OCI-LY1 (cell line): ENCODE measurements at regions not wholly inside any gene's neighbourhood (a gene's known extent, or its start where the extent isn't known, plus 50 kb on each side); places are given as distances from the start of the nearest gene placed in this dataset.

ENCODE experiments used
- H2AFZ ChIP-seq: fragments of 200-600 bp; sonication (generic), shearing (Covaris generic); 2 replicates; pipeline ENCODE4 v1.6.0; 2014; ENCODE audit warnings: antibody characterized with exemption, mild to moderate bottlenecking, low read length
- H3F3A ChIP-seq: fragments of 200-600 bp; sonication (generic), shearing (Covaris generic); 2 replicates; pipeline ENCODE4 v1.6.0; 2014; ENCODE audit warnings: mild to moderate bottlenecking, antibody characterized with exemption, low read length, moderate library complexity; ENCODE audit not compliant: insufficient read depth
- H3K27ac ChIP-seq: fragments of 200-600 bp; sonication (generic); 2 replicates; pipeline ENCODE4 v1.5.1; 2014; ENCODE audit warnings: low read length, mixed run types, mild to moderate bottlenecking, low read depth; ENCODE audit not compliant: poor library complexity, severe bottlenecking
- H3K27me3 ChIP-seq: fragments of 200-600 bp; sonication (generic); 2 replicates; pipeline ENCODE4 v1.6.0; 2014; ENCODE audit warnings: antibody characterized with exemption, mild to moderate bottlenecking, low read length, moderate library complexity; ENCODE audit not compliant: insufficient read depth
- H3K36me3 ChIP-seq: fragments of 200-600 bp; sonication (generic); 2 replicates; pipeline ENCODE4 v1.6.1; 2014; ENCODE audit warnings: mild to moderate bottlenecking, antibody characterized with exemption, low read length, moderate library complexity, mixed read lengths; ENCODE audit not compliant: insufficient read depth
- H3K4me1 ChIP-seq: fragments of 200-600 bp; sonication (generic); 2 replicates; pipeline ENCODE4 v1.5.1; 2014; ENCODE audit warnings: mild to moderate bottlenecking, low read length, moderate library complexity; ENCODE audit not compliant: insufficient read depth, severe bottlenecking
- H3K4me2 ChIP-seq: fragments of 200-600 bp; sonication (generic), shearing (Covaris generic); 2 replicates; pipeline ENCODE4 v1.6.1; 2014; ENCODE audit warnings: low read length
- H3K4me3 ChIP-seq: fragments of 200-600 bp; sonication (generic); 2 replicates; pipeline ENCODE4 v1.5.1; 2014; ENCODE audit warnings: low read length, low read depth, mild to moderate bottlenecking, mixed read lengths; ENCODE audit not compliant: poor library complexity, severe bottlenecking
- H3K79me2 ChIP-seq: fragments of 200-600 bp; shearing (Covaris generic); 2 replicates; pipeline ENCODE4 v1.6.1; 2016; ENCODE audit warnings: mixed run types, low read length, mixed read lengths; ENCODE audit not compliant: insufficient read depth
- H3K9ac ChIP-seq: fragments of 200-600 bp; sonication (generic), shearing (Covaris generic); 2 replicates; pipeline ENCODE4 v1.6.1; 2014; ENCODE audit warnings: mild to moderate bottlenecking, low read length, mixed read lengths
- H3K9me2 ChIP-seq: fragments of 200-600 bp; sonication (generic), shearing (Covaris generic); 2 replicates; pipeline ENCODE4 v1.6.1; 2014; ENCODE audit warnings: low read depth, mild to moderate bottlenecking, low read length, mixed read lengths
- H3K9me3 ChIP-seq: fragments of 200-600 bp; shearing (Covaris generic); 2 replicates; pipeline ENCODE4 v1.6.1; 2014; ENCODE audit warnings: low read length, mixed read lengths
- H4K20me1 ChIP-seq: fragments of 200-600 bp; sonication (generic), shearing (Covaris generic); 2 replicates; pipeline ENCODE4 v1.6.0; 2016; ENCODE audit warnings: mild to moderate bottlenecking, low read length; ENCODE audit not compliant: insufficient read depth
- EZH2 ChIP-seq: fragments of 200-600 bp; sonication (generic), shearing (Covaris generic); IDR thresholded peaks from 2 replicates; pipeline ENCODE4 v1.8.0; 2017; ENCODE audit warnings: borderline replicate concordance, mixed run types, mild to moderate bottlenecking, antibody characterized with exemption, low read length, moderate library complexity, mixed read lengths
- TF ChIP-seq, protein P1 (sequence below): fragments of 200-600 bp; sonication (generic), shearing (Covaris generic); IDR thresholded peaks from 2 replicates; pipeline ENCODE4 v1.5.1; 2017; ENCODE audit warnings: mild to moderate bottlenecking, antibody characterized with exemption, low read length, moderate library complexity, mixed read lengths

DNA sequence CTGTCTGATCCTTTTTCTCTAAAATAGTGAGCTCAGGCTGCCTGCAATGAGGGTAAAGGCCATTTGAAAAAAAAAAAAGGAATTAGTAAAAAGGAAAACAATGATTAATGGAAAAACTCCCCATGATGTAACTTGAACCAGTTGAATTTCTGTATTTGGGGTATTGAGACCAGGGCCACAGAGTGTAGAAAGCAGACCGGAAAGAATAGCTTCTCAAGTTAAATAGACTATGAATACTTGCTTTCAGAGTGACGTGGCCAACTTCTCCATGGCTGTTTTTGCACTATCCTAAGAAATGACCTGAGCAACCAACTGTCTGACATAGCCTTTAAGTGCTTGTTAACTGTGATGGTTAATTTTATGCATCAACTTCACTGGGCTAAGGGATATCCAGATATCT, 222.1 kb upstream of the INTU start:
- Histone ChIP-seq H3K9me3 (no peaks in the 10 kb centered on the region), H3K79me2 (no peaks in the 10 kb centered on the region), H3K4me3 (no peak overlapping the region), H2AFZ (no peak overlapping the region), H4K20me1 (no peaks in the 10 kb centered on the region), H3K27me3 (no peaks in the 10 kb centered on the region), H3F3A (no peaks in the 10 kb centered on the region), H3K36me3 (no peaks in the 10 kb centered on the region), H3K4me2 (no peak overlapping the region), H3K27ac (no peak overlapping the region), H3K9me2 (no peaks in the 10 kb centered on the region), H3K9ac (no peak overlapping the region), H3K4me1 (no peaks in the 10 kb centered on the region)
- TF ChIP-seq, protein P1, sequence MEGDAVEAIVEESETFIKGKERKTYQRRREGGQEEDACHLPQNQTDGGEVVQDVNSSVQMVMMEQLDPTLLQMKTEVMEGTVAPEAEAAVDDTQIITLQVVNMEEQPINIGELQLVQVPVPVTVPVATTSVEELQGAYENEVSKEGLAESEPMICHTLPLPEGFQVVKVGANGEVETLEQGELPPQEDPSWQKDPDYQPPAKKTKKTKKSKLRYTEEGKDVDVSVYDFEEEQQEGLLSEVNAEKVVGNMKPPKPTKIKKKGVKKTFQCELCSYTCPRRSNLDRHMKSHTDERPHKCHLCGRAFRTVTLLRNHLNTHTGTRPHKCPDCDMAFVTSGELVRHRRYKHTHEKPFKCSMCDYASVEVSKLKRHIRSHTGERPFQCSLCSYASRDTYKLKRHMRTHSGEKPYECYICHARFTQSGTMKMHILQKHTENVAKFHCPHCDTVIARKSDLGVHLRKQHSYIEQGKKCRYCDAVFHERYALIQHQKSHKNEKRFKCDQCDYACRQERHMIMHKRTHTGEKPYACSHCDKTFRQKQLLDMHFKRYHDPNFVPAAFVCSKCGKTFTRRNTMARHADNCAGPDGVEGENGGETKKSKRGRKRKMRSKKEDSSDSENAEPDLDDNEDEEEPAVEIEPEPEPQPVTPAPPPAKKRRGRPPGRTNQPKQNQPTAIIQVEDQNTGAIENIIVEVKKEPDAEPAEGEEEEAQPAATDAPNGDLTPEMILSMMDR: no peak
- no peak for TF ChIP-seq EZH2

DNA sequence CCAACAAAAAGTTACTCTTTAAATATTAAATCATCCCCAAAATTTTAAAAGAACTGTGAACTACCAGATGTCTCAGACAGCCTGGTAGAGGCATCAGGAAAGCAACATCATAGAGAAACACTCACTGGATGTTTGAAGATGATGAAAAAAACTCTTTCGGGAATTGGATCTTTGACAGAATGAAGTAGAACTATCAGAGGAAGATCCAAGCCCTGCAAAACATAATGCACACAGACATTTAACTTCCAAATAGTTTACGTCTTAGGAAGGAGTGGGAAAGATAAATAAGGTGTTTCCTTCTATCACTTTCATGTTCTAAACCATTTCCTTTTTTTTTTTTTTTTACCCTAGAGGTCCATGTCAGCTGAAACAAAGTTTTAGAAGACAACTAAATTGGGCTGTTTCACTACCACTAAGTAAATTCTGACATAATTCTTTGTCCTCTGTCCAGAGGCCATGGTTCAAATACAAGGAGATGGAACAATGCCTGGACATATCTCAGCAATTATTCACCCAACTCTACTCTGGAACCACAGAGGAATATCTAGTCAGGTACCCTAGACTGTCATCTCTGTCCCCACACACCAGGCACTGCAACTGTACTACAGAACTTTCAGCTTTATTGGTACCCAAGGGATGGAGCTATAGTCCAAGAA, 217.7 kb upstream of the INTU start:
- no peak overlapping the region for H3K27ac ChIP-seq
- no peaks in the 10 kb centered on the region for H3K9me2 ChIP-seq
- H4K20me1 ChIP-seq: no peaks in the 10 kb centered on the region
- H3K4me2 ChIP-seq: no peak overlapping the region
- no peaks in the 10 kb centered on the region for H3K79me2 ChIP-seq
- H2AFZ ChIP-seq: no peak overlapping the region
- no peaks in the 10 kb centered on the region for H3K36me3 ChIP-seq
- no peaks in the 10 kb centered on the region for H3K27me3 ChIP-seq
- no peaks in the 10 kb centered on the region for H3K9me3 ChIP-seq
- H3K9ac ChIP-seq: no peak overlapping the region
- no peak overlapping the region for H3K4me3 ChIP-seq
- TF ChIP-seq EZH2: no peak
- TF ChIP-seq, protein P1: no peak
- no peaks in the 10 kb centered on the region for H3K4me1 ChIP-seq
- no peaks in the 10 kb centered on the region for H3F3A ChIP-seq

DNA sequence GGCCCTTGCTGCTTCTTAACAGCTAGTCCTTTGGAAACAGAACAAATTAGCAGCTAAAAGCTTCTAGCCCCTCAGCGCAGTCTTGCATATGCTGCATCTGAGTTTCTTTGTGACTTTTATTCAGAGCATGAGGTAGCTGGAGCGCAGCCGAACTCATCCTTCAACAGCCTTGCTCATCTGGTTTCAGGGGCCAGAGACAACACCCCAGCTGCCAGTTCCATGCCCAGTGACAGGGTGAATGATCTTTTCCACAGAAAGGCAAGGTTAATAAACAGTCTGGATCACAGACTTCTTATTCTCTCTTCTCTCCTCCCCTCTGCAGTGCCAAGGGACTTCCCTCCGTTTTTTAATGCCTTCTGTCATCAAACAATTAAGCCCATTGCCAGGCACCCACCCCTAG, 216.6 kb upstream of the INTU start:
- no peaks in the 10 kb centered on the region for H3F3A ChIP-seq
- H3K79me2 ChIP-seq: no peaks in the 10 kb centered on the region
- no peak overlapping the region for H3K27ac ChIP-seq
- no peaks in the 10 kb centered on the region for H3K36me3 ChIP-seq
- no peaks in the 10 kb centered on the region for H3K4me1 ChIP-seq
- no peak overlapping the region for H2AFZ ChIP-seq
- H4K20me1 ChIP-seq: no peaks in the 10 kb centered on the region
- no peak overlapping the region for H3K4me2 ChIP-seq
- no peak overlapping the region for H3K9ac ChIP-seq
- TF ChIP-seq, protein P1: no peak
- no peak for TF ChIP-seq EZH2
- H3K4me3 ChIP-seq: no peak overlapping the region
- no peaks in the 10 kb centered on the region for H3K27me3 ChIP-seq
- H3K9me2 ChIP-seq: no peaks in the 10 kb centered on the region
- H3K9me3 ChIP-seq: no peaks in the 10 kb centered on the region
